ENCODE measurements at regions not wholly inside any gene's neighbourhood (a gene's known extent, or its start where the extent isn't known, plus 50 kb on each side); places are given as distances from the start of the nearest gene placed in this dataset.

- H3K27ac Mint-ChIP-seq, result no peak overlapping the region
- Histone ChIP-seq H3K4me2 (no peak overlapping the region), H3F3A (replicated peaks; ENCODE audit: low read depth) (no peaks in the 10 kb centered on the region), H3K4me1 (ENCODE audit: insufficient read depth) (no peaks in the 10 kb centered on the region), H3K79me2 (replicated peaks; ENCODE audit: insufficient read depth) (no peaks in the 10 kb centered on the region), H3K36me3 (ENCODE audit: insufficient read depth) (no peaks in the 10 kb centered on the region), H3K27me3 (ENCODE audit: insufficient read depth) (no peaks in the 10 kb centered on the region), H2AFZ (peak overlapping the region; percentile 74), H4K20me1 (replicated peaks; ENCODE audit: insufficient read depth) (no peaks in the 10 kb centered on the region), H3K4me3 (no peak overlapping the region), H3K9me2 (ENCODE audit: insufficient read depth) (peaks cover 3% of the 10 kb centered on the region; the same call in 1 of the 2 replicates), H3K27ac (ENCODE audit: low read depth) (no peak overlapping the region)
- no peak for TF ChIP-seq REST (IDR thresholded peaks at IDR 0.05; ENCODE audit: unreplicated experiment)
- TF ChIP-seq CTCF (conservative IDR thresholded peaks at IDR 0.05; ENCODE audit: low read depth in 2 of 2), result peak; percentile 62 to 71
- H3K36me3 Mint-ChIP-seq (ENCODE audit: low read depth), result no peaks in the 10 kb centered on the region
- no peaks in the 10 kb centered on the region for H3K9me3 Mint-ChIP-seq
- no peaks in the 10 kb centered on the region for H3K27me3 Mint-ChIP-seq (ENCODE audit: insufficient read depth, low read depth, poor library complexity)
- ATAC-seq, result peak; percentile 59
- H3K4me3 Mint-ChIP-seq, result no peak overlapping the region
- no peaks in the 10 kb centered on the region for H3K4me1 Mint-ChIP-seq
- peak; percentile 52 for DNase-seq (ENCODE audit: low spot score)
Observed at GRCh38 chr3:181230258-181230657, 240.7 kb upstream of the DNAJC19 start.

- no peak overlapping the region for H3K4me3 Mint-ChIP-seq
- no peaks in the 10 kb centered on the region for H3K79me2 ChIP-seq (replicated peaks; ENCODE audit: insufficient read depth)
- H3K36me3 Mint-ChIP-seq (ENCODE audit: low read depth), result no peaks in the 10 kb centered on the region
- no peak overlapping the region for H3K27ac ChIP-seq (ENCODE audit: low read depth)
- H3F3A ChIP-seq (replicated peaks; ENCODE audit: low read depth), result no peaks in the 10 kb centered on the region
- ATAC-seq (no peak), DNase-seq (ENCODE audit: low spot score) (no peak)
- no peaks in the 10 kb centered on the region for H3K9me2 ChIP-seq (ENCODE audit: insufficient read depth)
- H3K27me3 ChIP-seq (ENCODE audit: insufficient read depth), result no peaks in the 10 kb centered on the region
- no peaks in the 10 kb centered on the region for H3K27me3 Mint-ChIP-seq (ENCODE audit: insufficient read depth, low read depth, poor library complexity)
- H3K4me1 ChIP-seq (ENCODE audit: insufficient read depth), result no peaks in the 10 kb centered on the region
- 0 out of 3 replicates have a peak, but pooled peaks cover 2% of the 10 kb centered on the region for H3K4me1 Mint-ChIP-seq
- no peaks in the 10 kb centered on the region for H3K36me3 ChIP-seq (ENCODE audit: insufficient read depth)
- H3K4me3 ChIP-seq, result no peak overlapping the region
- no peak overlapping the region for H3K4me2 ChIP-seq
- H3K27ac Mint-ChIP-seq, result no peak overlapping the region
- H3K9me3 Mint-ChIP-seq, result no peaks in the 10 kb centered on the region
- H2AFZ ChIP-seq, result no peak overlapping the region
- H4K20me1 ChIP-seq (replicated peaks; ENCODE audit: insufficient read depth), result no peaks in the 10 kb centered on the region
- no peak for TF ChIP-seq JUNB (IDR thresholded peaks at IDR 0.05; ENCODE audit: unreplicated experiment)
- no peak for TF ChIP-seq POLR2AphosphoS5 (IDR thresholded peaks at IDR 0.05; ENCODE audit: low read depth)
- TF ChIP-seq CREB1 (CRISPR knock-in tag; IDR thresholded peaks at IDR 0.05; ENCODE audit: low read depth), result no peak
- TF ChIP-seq CTCF (conservative IDR thresholded peaks at IDR 0.05; ENCODE audit: low read depth in 2 of 2), result no peak
- no peak for TF ChIP-seq ZNF114 (CRISPR knock-in tag; IDR thresholded peaks at IDR 0.05)
- TF ChIP-seq, protein P1, sequence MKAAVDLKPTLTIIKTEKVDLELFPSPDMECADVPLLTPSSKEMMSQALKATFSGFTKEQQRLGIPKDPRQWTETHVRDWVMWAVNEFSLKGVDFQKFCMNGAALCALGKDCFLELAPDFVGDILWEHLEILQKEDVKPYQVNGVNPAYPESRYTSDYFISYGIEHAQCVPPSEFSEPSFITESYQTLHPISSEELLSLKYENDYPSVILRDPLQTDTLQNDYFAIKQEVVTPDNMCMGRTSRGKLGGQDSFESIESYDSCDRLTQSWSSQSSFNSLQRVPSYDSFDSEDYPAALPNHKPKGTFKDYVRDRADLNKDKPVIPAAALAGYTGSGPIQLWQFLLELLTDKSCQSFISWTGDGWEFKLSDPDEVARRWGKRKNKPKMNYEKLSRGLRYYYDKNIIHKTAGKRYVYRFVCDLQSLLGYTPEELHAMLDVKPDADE (IDR thresholded peaks at IDR 0.05), result no peak
- TF ChIP-seq EZH2 (IDR thresholded peaks at IDR 0.05; ENCODE audit: low read depth, unreplicated experiment), result no peak
- no peak for TF ChIP-seq EZH2phosphoT487 (IDR thresholded peaks at IDR 0.05; ENCODE audit: unreplicated experiment)
Observed at GRCh38 chr3:181213347-181213746, 223.8 kb upstream of the DNAJC19 start.

All from GM23338 (cell line).